Stimulated activated CD8-positive, alpha-beta memory T cell treated with anti-CD3 and anti-CD28 coated beads, Interleukin-4, amount 100 ng/mL, for 48 hours (primary cell): ENCODE measurements at regions not wholly inside any gene's neighbourhood (a gene's known extent, or its start where the extent isn't known, plus 50 kb on each side); places are given as distances from the start of the nearest gene placed in this dataset.

Source experiments
- DNase-seq: peaks from one replicate; pipeline ENCODE4 v3.0.0-alpha.2; 2020

- DNase-seq = no peak
These were observed 112.5 kb upstream of the CD180 start for GRCh38 chr5:67308988-67309688.

- no peak for DNase-seq
These were observed 110.5 kb upstream of the CD180 start for GRCh38 chr5:67306965-67307607.

- DNase-seq = no peak
These were observed 109.5 kb upstream of the CD180 start for GRCh38 chr5:67305913-67306710.

GRCh38 chr5:67305401-67305800, 108.8 kb upstream of the CD180 start:
- DNase-seq = no peak

- no peak for DNase-seq
These were observed 106.8 kb upstream of the CD180 start for GRCh38 chr5:67303356-67303755.

- no peak for DNase-seq
These were observed 104.8 kb upstream of the CD180 start for GRCh38 chr5:67301285-67301903.

GRCh38 chr5:67300326-67300725, 103.7 kb upstream of the CD180 start:
- no peak for DNase-seq

GRCh38 chr5:67299231-67299735, 102.7 kb upstream of the CD180 start:
- no peak for DNase-seq

GRCh38 chr5:67297802-67298532, 101.4 kb upstream of the CD180 start:
- no peak for DNase-seq

- no peak for DNase-seq
These were observed 100.8 kb upstream of the CD180 start for GRCh38 chr5:67297376-67297775.

GRCh38 chr5:67294266-67294938, 97.8 kb upstream of the CD180 start:
- DNase-seq = no peak

GRCh38 chr5:67293226-67293625, 96.6 kb upstream of the CD180 start:
- no peak for DNase-seq

GRCh38 chr5:67292201-67292940, 95.8 kb upstream of the CD180 start:
- DNase-seq = no peak

GRCh38 chr5:67291671-67292070, 95.1 kb upstream of the CD180 start:
- DNase-seq = no peak

GRCh38 chr5:67291066-67291465, 94.5 kb upstream of the CD180 start:
- no peak for DNase-seq

- no peak for DNase-seq
These were observed 94.1 kb upstream of the CD180 start for GRCh38 chr5:67290655-67291054.

GRCh38 chr5:67289763-67290521, 93.3 kb upstream of the CD180 start:
- DNase-seq = no peak

GRCh38 chr5:67287510-67288268, 91.1 kb upstream of the CD180 start:
- DNase-seq = no peak

- DNase-seq = no peak
These were observed 89.4 kb upstream of the CD180 start for GRCh38 chr5:67286006-67286405.
